Adipocyte (in vitro differentiated cells): ENCODE measurements at regions not wholly inside any gene's neighbourhood (a gene's known extent, or its start where the extent isn't known, plus 50 kb on each side); places are given as distances from the start of the nearest gene placed in this dataset.
"Not testable (repeated sequence)": the region's sequence is repeated elsewhere in the genome, so short reads cannot be mapped to it uniquely, and the experiment has no call there.

Experiments used
- DNase-seq: peaks from one replicate; pipeline ENCODE4 v3.0.0-alpha.2; 2015; ENCODE audit warnings: low read depth
- H3K27me3 ChIP-seq: replicated peaks from 2 replicates; pipeline ENCODE4 v1.7.0; 2013; ENCODE audit warnings: mild to moderate bottlenecking, low read length, moderate library complexity; ENCODE audit not compliant: control insufficient read depth, insufficient read depth
- H3K36me3 ChIP-seq: 2 replicates; pipeline ENCODE4 v1.7.0; 2013; ENCODE audit warnings: low read length, mild to moderate bottlenecking, moderate library complexity; ENCODE audit not compliant: control insufficient read depth, insufficient read depth, severe bottlenecking
- H3K4me1 ChIP-seq: 2 replicates; pipeline ENCODE4 v1.7.0; 2013; ENCODE audit warnings: mild to moderate bottlenecking, low read length, moderate library complexity; ENCODE audit not compliant: control insufficient read depth, insufficient read depth
- H3K4me3 ChIP-seq: 2 replicates; pipeline ENCODE4 v1.7.0; 2013; ENCODE audit warnings: mild to moderate bottlenecking, low read length, moderate library complexity
- H3K9ac ChIP-seq: 2 replicates; pipeline ENCODE4 v1.7.0; 2013; ENCODE audit warnings: mild to moderate bottlenecking, low read length, moderate library complexity
- H3K9me3 ChIP-seq: 2 replicates; pipeline ENCODE4 v1.7.0; 2013; ENCODE audit warnings: mild to moderate bottlenecking, low read length, moderate library complexity; ENCODE audit not compliant: control insufficient read depth

- not testable (repeated sequence) for H3K4me3 ChIP-seq, DNase-seq, H3K9ac ChIP-seq, H3K36me3 ChIP-seq, H3K27me3 ChIP-seq, H3K4me1 ChIP-seq
- peaks cover 22% of the 10 kb centered on the region for H3K9me3 ChIP-seq
These were observed 164.7 kb upstream of the ANKRD55 start for GRCh38 chr5:56397796-56398195.

GRCh38 chr5:56396634-56397033, 163.5 kb upstream of the ANKRD55 start:
- Histone ChIP-seq H3K9me3 (peaks cover 30% of the 10 kb centered on the region), H3K36me3 (no peaks in the 10 kb centered on the region), H3K27me3 (peaks cover 6% of the 10 kb centered on the region), H3K4me3 (no peak overlapping the region), H3K4me1 (no peaks in the 10 kb centered on the region), H3K9ac (no peak overlapping the region)
- no peak for DNase-seq

GRCh38 chr5:56389261-56389660, 156.1 kb upstream of the ANKRD55 start:
- H3K9ac ChIP-seq, result no peak overlapping the region
- no peak overlapping the region for H3K4me3 ChIP-seq
- no peaks in the 10 kb centered on the region for H3K36me3 ChIP-seq
- peaks cover 20% of the 10 kb centered on the region for H3K9me3 ChIP-seq
- no peaks in the 10 kb centered on the region for H3K4me1 ChIP-seq
- peaks cover 6% of the 10 kb centered on the region for H3K27me3 ChIP-seq
- no peak for DNase-seq

- peaks cover 16% of the 10 kb centered on the region for H3K9me3 ChIP-seq
- H3K9ac ChIP-seq, result no peak overlapping the region
- no peak overlapping the region for H3K4me3 ChIP-seq
- no peaks in the 10 kb centered on the region for H3K4me1 ChIP-seq
- H3K36me3 ChIP-seq, result no peaks in the 10 kb centered on the region
- no peak for DNase-seq
- peaks cover 8% of the 10 kb centered on the region for H3K27me3 ChIP-seq
These were observed 155.3 kb upstream of the ANKRD55 start for GRCh38 chr5:56388229-56388985.

GRCh38 chr5:56386046-56386445, 152.9 kb upstream of the ANKRD55 start:
- Histone ChIP-seq H3K9me3 (peaks cover 4% of the 10 kb centered on the region), H3K27me3 (peaks cover 8% of the 10 kb centered on the region), H3K9ac (no peak overlapping the region), H3K4me1 (no peaks in the 10 kb centered on the region), H3K4me3 (no peak overlapping the region), H3K36me3 (no peaks in the 10 kb centered on the region)
- DNase-seq, result no peak

GRCh38 chr5:56384186-56384585, 151.1 kb upstream of the ANKRD55 start:
- H3K36me3 ChIP-seq, result no peaks in the 10 kb centered on the region
- peaks cover 6% of the 10 kb centered on the region for H3K27me3 ChIP-seq
- DNase-seq, result no peak
- H3K9me3 ChIP-seq, result no peaks in the 10 kb centered on the region
- no peak overlapping the region for H3K4me3 ChIP-seq
- H3K4me1 ChIP-seq, result no peaks in the 10 kb centered on the region
- H3K9ac ChIP-seq, result no peak overlapping the region

GRCh38 chr5:56383761-56384160, 150.6 kb upstream of the ANKRD55 start:
- no peaks in the 10 kb centered on the region for H3K4me1 ChIP-seq
- DNase-seq, result no peak
- H3K4me3 ChIP-seq, result no peak overlapping the region
- H3K9ac ChIP-seq, result no peak overlapping the region
- H3K36me3 ChIP-seq, result no peaks in the 10 kb centered on the region
- peaks cover 6% of the 10 kb centered on the region for H3K27me3 ChIP-seq
- H3K9me3 ChIP-seq, result no peaks in the 10 kb centered on the region

GRCh38 chr5:56382896-56383295, 149.8 kb upstream of the ANKRD55 start:
- Histone ChIP-seq H3K4me1 (no peaks in the 10 kb centered on the region), H3K4me3 (no peak overlapping the region), H3K9me3 (no peaks in the 10 kb centered on the region), H3K36me3 (no peaks in the 10 kb centered on the region), H3K9ac (no peak overlapping the region), H3K27me3 (peaks cover 6% of the 10 kb centered on the region)
- DNase-seq, result no peak

GRCh38 chr5:56377573-56377972, 144.4 kb upstream of the ANKRD55 start:
- Histone ChIP-seq H3K27me3 (peaks cover 2% of the 10 kb centered on the region), H3K9me3 (peaks cover 9% of the 10 kb centered on the region), H3K9ac (no peak overlapping the region), H3K4me1 (no peaks in the 10 kb centered on the region), H3K4me3 (no peak overlapping the region), H3K36me3 (no peaks in the 10 kb centered on the region)
- peak; percentile 28 for DNase-seq

GRCh38 chr5:56376128-56376527, 143.0 kb upstream of the ANKRD55 start:
- no peak for DNase-seq
- Histone ChIP-seq H3K36me3 (no peaks in the 10 kb centered on the region), H3K9me3 (peaks cover 9% of the 10 kb centered on the region), H3K27me3 (peaks cover 2% of the 10 kb centered on the region), H3K4me1 (no peaks in the 10 kb centered on the region), H3K9ac (no peak overlapping the region), H3K4me3 (no peak overlapping the region)

- H3K27me3 ChIP-seq, result peaks cover 2% of the 10 kb centered on the region
- H3K36me3 ChIP-seq, result no peaks in the 10 kb centered on the region
- H3K4me1 ChIP-seq, result no peaks in the 10 kb centered on the region
- no peak overlapping the region for H3K4me3 ChIP-seq
- H3K9me3 ChIP-seq, result peaks cover 9% of the 10 kb centered on the region
- DNase-seq, result no peak
- no peak overlapping the region for H3K9ac ChIP-seq
These were observed 141.9 kb upstream of the ANKRD55 start for GRCh38 chr5:56375011-56375410.

- H3K4me1 ChIP-seq, H3K9me3 ChIP-seq, DNase-seq, H3K9ac ChIP-seq, H3K36me3 ChIP-seq, H3K4me3 ChIP-seq, H3K27me3 ChIP-seq: not testable (repeated sequence)
These were observed 139.4 kb upstream of the ANKRD55 start for GRCh38 chr5:56372491-56372890.
